Esophagus squamous epithelium (tissue), 4 donors: ENCODE measurements at regions not wholly inside any gene's neighbourhood (a gene's known extent, or its start where the extent isn't known, plus 50 kb on each side); places are given as distances from the start of the nearest gene placed in this dataset.

Experiments
- CTCF ChIP-seq, 6 experiments: fragments of 450-650 bp in 4 of 6; fragments of 200-600 bp in 2 of 6; sonication (generic) in 2 of 6; IDR thresholded peaks; one replicate each; pipeline ENCODE4 v1.5.1; 2016 to 2019; ENCODE audit warnings: antibody characterized with exemption in 6 of 6, mild to moderate bottlenecking in 4 of 6, moderate library complexity in 4 of 6
- POLR2A ChIP-seq, 4 donors: fragments of 450-650 bp; IDR thresholded peaks; one replicate each; pipeline ENCODE4 v1.6.1; 2017; ENCODE audit warnings: antibody characterized with exemption in 4 of 4, mild to moderate bottlenecking in 4 of 4, moderate library complexity in 3 of 4

GRCh38 chr5:67774267-67774552 is 441.3 kb upstream of the PIK3R1 start:
- TF ChIP-seq CTCF (IDR thresholded peaks at IDR 0.05): no peak
- no peak for TF ChIP-seq POLR2A (IDR thresholded peaks at IDR 0.05)
